OCI-LY1 (cell line): ENCODE measurements at regions not wholly inside any gene's neighbourhood (a gene's known extent, or its start where the extent isn't known, plus 50 kb on each side); places are given as distances from the start of the nearest gene placed in this dataset.

Experiments
- H2AFZ ChIP-seq: fragments of 200-600 bp; sonication (generic), shearing (Covaris generic); 2 replicates; pipeline ENCODE4 v1.6.0; 2014; ENCODE audit warnings: antibody characterized with exemption, mild to moderate bottlenecking, low read length
- H3F3A ChIP-seq: fragments of 200-600 bp; sonication (generic), shearing (Covaris generic); 2 replicates; pipeline ENCODE4 v1.6.0; 2014; ENCODE audit warnings: mild to moderate bottlenecking, antibody characterized with exemption, low read length, moderate library complexity; ENCODE audit not compliant: insufficient read depth
- H3K27ac ChIP-seq: fragments of 200-600 bp; sonication (generic); 2 replicates; pipeline ENCODE4 v1.5.1; 2014; ENCODE audit warnings: low read length, mixed run types, mild to moderate bottlenecking, low read depth; ENCODE audit not compliant: poor library complexity, severe bottlenecking
- H3K27me3 ChIP-seq: fragments of 200-600 bp; sonication (generic); 2 replicates; pipeline ENCODE4 v1.6.0; 2014; ENCODE audit warnings: antibody characterized with exemption, mild to moderate bottlenecking, low read length, moderate library complexity; ENCODE audit not compliant: insufficient read depth
- H3K36me3 ChIP-seq: fragments of 200-600 bp; sonication (generic); 2 replicates; pipeline ENCODE4 v1.6.1; 2014; ENCODE audit warnings: mild to moderate bottlenecking, antibody characterized with exemption, low read length, moderate library complexity, mixed read lengths; ENCODE audit not compliant: insufficient read depth
- H3K4me1 ChIP-seq: fragments of 200-600 bp; sonication (generic); 2 replicates; pipeline ENCODE4 v1.5.1; 2014; ENCODE audit warnings: mild to moderate bottlenecking, low read length, moderate library complexity; ENCODE audit not compliant: insufficient read depth, severe bottlenecking
- H3K4me2 ChIP-seq: fragments of 200-600 bp; sonication (generic), shearing (Covaris generic); 2 replicates; pipeline ENCODE4 v1.6.1; 2014; ENCODE audit warnings: low read length
- H3K4me3 ChIP-seq: fragments of 200-600 bp; sonication (generic); 2 replicates; pipeline ENCODE4 v1.5.1; 2014; ENCODE audit warnings: low read length, low read depth, mild to moderate bottlenecking, mixed read lengths; ENCODE audit not compliant: poor library complexity, severe bottlenecking
- H3K79me2 ChIP-seq: fragments of 200-600 bp; shearing (Covaris generic); 2 replicates; pipeline ENCODE4 v1.6.1; 2016; ENCODE audit warnings: mixed run types, low read length, mixed read lengths; ENCODE audit not compliant: insufficient read depth
- H3K9ac ChIP-seq: fragments of 200-600 bp; sonication (generic), shearing (Covaris generic); 2 replicates; pipeline ENCODE4 v1.6.1; 2014; ENCODE audit warnings: mild to moderate bottlenecking, low read length, mixed read lengths
- H3K9me2 ChIP-seq: fragments of 200-600 bp; sonication (generic), shearing (Covaris generic); 2 replicates; pipeline ENCODE4 v1.6.1; 2014; ENCODE audit warnings: low read depth, mild to moderate bottlenecking, low read length, mixed read lengths
- H3K9me3 ChIP-seq: fragments of 200-600 bp; shearing (Covaris generic); 2 replicates; pipeline ENCODE4 v1.6.1; 2014; ENCODE audit warnings: low read length, mixed read lengths
- H4K20me1 ChIP-seq: fragments of 200-600 bp; sonication (generic), shearing (Covaris generic); 2 replicates; pipeline ENCODE4 v1.6.0; 2016; ENCODE audit warnings: mild to moderate bottlenecking, low read length; ENCODE audit not compliant: insufficient read depth
- CTCF ChIP-seq: fragments of 200-600 bp; sonication (generic), shearing (Covaris generic); IDR thresholded peaks from 2 replicates; pipeline ENCODE4 v1.5.1; 2017; ENCODE audit warnings: mild to moderate bottlenecking, antibody characterized with exemption, low read length, moderate library complexity, mixed read lengths
- EZH2 ChIP-seq: fragments of 200-600 bp; sonication (generic), shearing (Covaris generic); IDR thresholded peaks from 2 replicates; pipeline ENCODE4 v1.8.0; 2017; ENCODE audit warnings: borderline replicate concordance, mixed run types, mild to moderate bottlenecking, antibody characterized with exemption, low read length, moderate library complexity, mixed read lengths

GRCh38 chr5:54876976-54877375 lies 108.4 kb downstream of the ESM1 start:
- Histone ChIP-seq H3F3A (no peaks in the 10 kb centered on the region), H3K27me3 (no peaks in the 10 kb centered on the region), H4K20me1 (no peaks in the 10 kb centered on the region), H3K9me3 (no peaks in the 10 kb centered on the region), H3K27ac (no peak overlapping the region), H3K9me2 (no peaks in the 10 kb centered on the region), H3K4me2 (no peak overlapping the region), H3K79me2 (no peaks in the 10 kb centered on the region), H2AFZ (no peak overlapping the region), H3K9ac (no peak overlapping the region), H3K4me3 (no peak overlapping the region), H3K36me3 (no peaks in the 10 kb centered on the region), H3K4me1 (no peaks in the 10 kb centered on the region)
- TF ChIP-seq EZH2, result no peak
- no peak for TF ChIP-seq CTCF

GRCh38 chr5:54876556-54876955 lies 108.8 kb downstream of the ESM1 start:
- Histone ChIP-seq H4K20me1 (no peaks in the 10 kb centered on the region), H3K27ac (no peak overlapping the region), H3K9ac (no peak overlapping the region), H3K4me1 (no peaks in the 10 kb centered on the region), H3K36me3 (no peaks in the 10 kb centered on the region), H3K79me2 (no peaks in the 10 kb centered on the region), H3F3A (no peaks in the 10 kb centered on the region), H3K4me2 (no peak overlapping the region), H3K9me2 (no peaks in the 10 kb centered on the region), H3K27me3 (no peaks in the 10 kb centered on the region), H3K9me3 (no peaks in the 10 kb centered on the region), H2AFZ (no peak overlapping the region), H3K4me3 (no peak overlapping the region)
- TF ChIP-seq CTCF (no peak), EZH2 (no peak)

GRCh38 chr5:54874337-54875021 lies 110.9 kb downstream of the ESM1 start:
- Histone ChIP-seq H4K20me1 (no peaks in the 10 kb centered on the region), H3K79me2 (no peaks in the 10 kb centered on the region), H3K4me1 (no peaks in the 10 kb centered on the region), H3K4me2 (no peak overlapping the region), H3K4me3 (no peak overlapping the region), H3K9me2 (no peaks in the 10 kb centered on the region), H2AFZ (no peak overlapping the region), H3K27ac (no peak overlapping the region), H3K36me3 (no peaks in the 10 kb centered on the region), H3K27me3 (no peaks in the 10 kb centered on the region), H3F3A (no peaks in the 10 kb centered on the region), H3K9ac (no peak overlapping the region), H3K9me3 (no peaks in the 10 kb centered on the region)
- TF ChIP-seq EZH2, result no peak
- no peak for TF ChIP-seq CTCF
